Astrocyte of the cerebellum (primary cell): ENCODE measurements at regions not wholly inside any gene's neighbourhood (a gene's known extent, or its start where the extent isn't known, plus 50 kb on each side); places are given as distances from the start of the nearest gene placed in this dataset.
A peak's percentile ranks its signal among the peaks of the same experiment; 100 is the strongest.
"Not testable (repeated sequence)": the region's sequence is repeated elsewhere in the genome, so short reads cannot be mapped to it uniquely, and the experiment has no call there.

ENCODE experiments used
- DNase-seq: peaks from one replicate; pipeline ENCODE4 v3.0.0-alpha.2; 2011; ENCODE audit warnings: low read depth
- H3K4me3 ChIP-seq: 2 replicates; pipeline ENCODE4 v1.5.1; 2011; ENCODE audit warnings: mild to moderate bottlenecking, low read depth, low read length, moderate library complexity
- CTCF ChIP-seq: IDR thresholded peaks from 2 replicates; pipeline ENCODE4 v1.5.1; 2012; ENCODE audit warnings: low read length, low read depth, moderate library complexity, mild to moderate bottlenecking; ENCODE audit errors: missing control alignments
- in situ Hi-C: cut with HindIII; loops from 2 replicates; pipeline ENCODE4 v1.10.0; 2017; ENCODE audit warnings: low sequenced_read_pairs

GRCh38 chr10:30154561-30154960, 95.2 kb upstream of the JCAD start:
- in situ Hi-C loops: no loop called here
- DNase-seq: no peak
- TF ChIP-seq CTCF: no peak
- no peak overlapping the region for H3K4me3 ChIP-seq

GRCh38 chr10:30154126-30154525, 94.7 kb upstream of the JCAD start:
- TF ChIP-seq CTCF: no peak
- in situ Hi-C loops: no loop called here
- no peak overlapping the region for H3K4me3 ChIP-seq
- no peak for DNase-seq

- in situ Hi-C loops: no loop called here
- peak; percentile 73 for DNase-seq
- H3K4me3 ChIP-seq: no peak overlapping the region
- TF ChIP-seq CTCF: peak; percentile 17
Observed at GRCh38 chr10:30151581-30152389, 92.4 kb upstream of the JCAD start.

GRCh38 chr10:30141423-30141822, 82.0 kb upstream of the JCAD start:
- no peak overlapping the region for H3K4me3 ChIP-seq
- no peak for DNase-seq
- no peak for TF ChIP-seq CTCF
- in situ Hi-C loops: no loop called here

GRCh38 chr10:30134171-30134945, 75.0 kb upstream of the JCAD start:
- DNase-seq: no peak
- in situ Hi-C loops: no loop called here
- no peak for TF ChIP-seq CTCF
- no peak overlapping the region for H3K4me3 ChIP-seq

GRCh38 chr10:30133198-30133597, 73.8 kb upstream of the JCAD start:
- no peak for DNase-seq
- in situ Hi-C loops: no loop called here
- H3K4me3 ChIP-seq: no peak overlapping the region
- TF ChIP-seq CTCF: no peak

GRCh38 chr10:30131369-30131768, 72.0 kb upstream of the JCAD start:
- DNase-seq, in situ Hi-C loops: not testable (repeated sequence)

GRCh38 chr10:30129326-30129725, 69.9 kb upstream of the JCAD start:
- in situ Hi-C loops, DNase-seq, H3K4me3 ChIP-seq: not testable (repeated sequence)

More at GRCh38 chr10:30131369-30131768, 72.0 kb upstream of the JCAD start:
- H3K4me3 ChIP-seq: not testable (repeated sequence)
